Caki2 (cell line): ENCODE measurements at regions not wholly inside any gene's neighbourhood (a gene's known extent, or its start where the extent isn't known, plus 50 kb on each side); places are given as distances from the start of the nearest gene placed in this dataset.

Source experiments
- DNase-seq: peaks from one replicate; pipeline ENCODE4 v3.0.0-alpha.2; 2015; ENCODE audit warnings: low read depth
- in situ Hi-C: cut with HindIII; loops from 2 replicates; pipeline ENCODE4 v1.10.0; 2016; ENCODE audit warnings: low sequenced_read_pairs, low pct_unique_long_range_greater_than_20kb, mixed read lengths

GRCh38 chr5:8857051-8857450 is 688.8 kb downstream of the SEMA5A start:
- in situ Hi-C loops, result no loop called here
- no peak for DNase-seq

GRCh38 chr5:8861764-8862163 is 684.1 kb downstream of the SEMA5A start:
- in situ Hi-C loops, result no loop called here
- no peak for DNase-seq

- in situ Hi-C loops, result no loop called here
- DNase-seq, result peak; percentile 14
Measured at GRCh38 chr5:8864053-8864452, 681.8 kb downstream of the SEMA5A start.

GRCh38 chr5:8865266-8865665 is 680.6 kb downstream of the SEMA5A start:
- no peak for DNase-seq
- in situ Hi-C loops, result no loop called here

GRCh38 chr5:8865686-8866374 is 680.0 kb downstream of the SEMA5A start:
- no peak for DNase-seq
- in situ Hi-C loops, result no loop called here

GRCh38 chr5:8868283-8868682 is 677.6 kb downstream of the SEMA5A start:
- no peak for DNase-seq
- in situ Hi-C loops, result no loop called here

GRCh38 chr5:8869932-8870331 is 675.9 kb downstream of the SEMA5A start:
- in situ Hi-C loops, result no loop called here
- no peak for DNase-seq

GRCh38 chr5:8870349-8870958 is 675.4 kb downstream of the SEMA5A start:
- DNase-seq, result no peak
- in situ Hi-C loops, result no loop called here

GRCh38 chr5:8870959-8871355 is 674.9 kb downstream of the SEMA5A start:
- in situ Hi-C loops, result no loop called here
- DNase-seq, result no peak

- no peak for DNase-seq
- in situ Hi-C loops, result no loop called here
Measured at GRCh38 chr5:8871446-8871845, 674.4 kb downstream of the SEMA5A start.

GRCh38 chr5:8875722-8876121 is 670.2 kb downstream of the SEMA5A start:
- in situ Hi-C loops, result no loop called here
- DNase-seq, result no peak

- no peak for DNase-seq
- in situ Hi-C loops, result no loop called here
Measured at GRCh38 chr5:8879248-8879647, 666.6 kb downstream of the SEMA5A start.

GRCh38 chr5:8884029-8884428 is 661.8 kb downstream of the SEMA5A start:
- in situ Hi-C loops, result no loop called here

GRCh38 chr5:8892926-8893325 is 652.9 kb downstream of the SEMA5A start:
- in situ Hi-C loops, result no loop called here
- DNase-seq, result no peak

More at GRCh38 chr5:8884029-8884428, 661.8 kb downstream of the SEMA5A start:
- DNase-seq, result no peak

- in situ Hi-C loops, result no loop called here
- DNase-seq, result no peak
Measured at GRCh38 chr5:8894031-8894430, 651.8 kb downstream of the SEMA5A start.

GRCh38 chr5:8895062-8895461 is 650.8 kb downstream of the SEMA5A start:
- in situ Hi-C loops, result no loop called here
- DNase-seq, result no peak

GRCh38 chr5:8895599-8895998 is 650.3 kb downstream of the SEMA5A start:
- in situ Hi-C loops, result no loop called here
- DNase-seq, result no peak

- in situ Hi-C loops, result no loop called here
Measured at GRCh38 chr5:8897316-8897715, 648.6 kb downstream of the SEMA5A start.

GRCh38 chr5:8905021-8905420 is 640.9 kb downstream of the SEMA5A start:
- DNase-seq, result peak; percentile 47
- in situ Hi-C loops, result no loop called here

More at GRCh38 chr5:8897316-8897715, 648.6 kb downstream of the SEMA5A start:
- no peak for DNase-seq
